GM12865 (cell line): ENCODE measurements at regions not wholly inside any gene's neighbourhood (a gene's known extent, or its start where the extent isn't known, plus 50 kb on each side); places are given as distances from the start of the nearest gene placed in this dataset.

Experiments used
- DNase-seq: peaks from one replicate; pipeline ENCODE4 v3.0.0; 2010; ENCODE audit warnings: low read depth
- H3K4me3 ChIP-seq: 2 replicates; pipeline ENCODE4 v1.5.1; 2011; ENCODE audit warnings: mild to moderate bottlenecking, low read depth, low read length, control low read depth
- TF ChIP-seq, protein P1 (sequence below): IDR thresholded peaks from 2 replicates; pipeline ENCODE4 v1.5.1; 2011; ENCODE audit warnings: low read length, control low read depth, low read depth, inconsistent platforms; ENCODE audit not compliant: insufficient read depth; ENCODE audit errors: missing control alignments

DNA sequence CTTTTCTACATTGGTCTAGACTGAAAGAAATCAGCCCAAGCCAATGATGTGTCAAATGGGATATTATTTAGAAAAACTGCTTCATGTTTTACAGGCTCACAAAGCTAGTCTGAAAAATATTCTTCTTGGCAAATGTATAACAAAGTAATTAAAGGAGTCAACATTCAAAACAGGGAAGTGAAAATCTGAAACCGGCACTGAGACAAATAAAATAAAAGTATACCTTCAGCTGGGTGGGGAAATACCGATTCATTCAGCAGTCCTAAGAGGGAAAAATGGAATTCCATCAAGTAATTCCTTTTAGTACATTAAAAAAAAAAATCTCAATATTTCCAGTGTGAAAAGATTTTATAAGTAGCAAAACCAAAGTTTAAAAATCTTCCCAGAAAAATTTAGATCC, 259.6 kb upstream of the SLC24A2 start:
- no peak overlapping the region for H3K4me3 ChIP-seq
- no peak for DNase-seq
- TF ChIP-seq, protein P1, sequence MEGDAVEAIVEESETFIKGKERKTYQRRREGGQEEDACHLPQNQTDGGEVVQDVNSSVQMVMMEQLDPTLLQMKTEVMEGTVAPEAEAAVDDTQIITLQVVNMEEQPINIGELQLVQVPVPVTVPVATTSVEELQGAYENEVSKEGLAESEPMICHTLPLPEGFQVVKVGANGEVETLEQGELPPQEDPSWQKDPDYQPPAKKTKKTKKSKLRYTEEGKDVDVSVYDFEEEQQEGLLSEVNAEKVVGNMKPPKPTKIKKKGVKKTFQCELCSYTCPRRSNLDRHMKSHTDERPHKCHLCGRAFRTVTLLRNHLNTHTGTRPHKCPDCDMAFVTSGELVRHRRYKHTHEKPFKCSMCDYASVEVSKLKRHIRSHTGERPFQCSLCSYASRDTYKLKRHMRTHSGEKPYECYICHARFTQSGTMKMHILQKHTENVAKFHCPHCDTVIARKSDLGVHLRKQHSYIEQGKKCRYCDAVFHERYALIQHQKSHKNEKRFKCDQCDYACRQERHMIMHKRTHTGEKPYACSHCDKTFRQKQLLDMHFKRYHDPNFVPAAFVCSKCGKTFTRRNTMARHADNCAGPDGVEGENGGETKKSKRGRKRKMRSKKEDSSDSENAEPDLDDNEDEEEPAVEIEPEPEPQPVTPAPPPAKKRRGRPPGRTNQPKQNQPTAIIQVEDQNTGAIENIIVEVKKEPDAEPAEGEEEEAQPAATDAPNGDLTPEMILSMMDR: no peak

DNA sequence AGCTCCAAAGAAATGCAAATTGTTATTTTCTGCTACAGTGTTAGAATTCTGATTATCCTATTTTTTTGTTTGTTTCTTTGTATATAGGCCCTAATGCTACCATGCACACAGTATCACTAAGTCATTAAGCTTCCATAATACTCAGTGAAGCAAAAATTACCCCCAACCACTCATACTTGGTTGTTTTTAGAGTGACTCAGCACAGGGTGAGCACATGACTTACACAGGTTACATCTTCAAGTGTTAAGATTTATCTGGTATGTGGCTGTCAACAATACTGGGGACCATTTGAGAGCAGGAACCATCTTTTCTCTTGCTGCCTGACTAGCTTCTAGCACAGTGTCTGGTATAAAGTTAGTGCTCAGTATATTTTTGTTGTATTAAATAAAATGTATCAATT, 255.8 kb upstream of the SLC24A2 start:
- TF ChIP-seq, protein P1: no peak
- no peak overlapping the region for H3K4me3 ChIP-seq
- DNase-seq: no peak

DNA sequence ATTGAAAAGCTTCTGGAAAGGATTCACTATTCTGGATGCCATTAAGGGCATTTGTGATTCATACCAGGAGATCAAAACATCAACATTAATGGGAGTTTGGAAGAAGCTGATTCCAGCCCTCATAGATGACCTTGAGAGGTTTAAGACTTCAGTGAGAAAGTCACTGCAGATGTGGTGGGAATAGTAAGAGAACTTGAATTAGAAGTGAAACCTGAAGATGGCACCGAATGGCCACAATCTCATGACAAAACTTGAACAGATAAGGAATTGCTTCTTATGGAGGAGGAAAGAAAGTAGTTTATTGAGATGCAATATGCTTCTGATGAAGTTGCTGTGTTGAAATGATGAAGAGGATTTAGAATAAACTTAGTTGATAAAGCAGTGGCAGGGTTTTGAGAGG, 254.6 kb upstream of the SLC24A2 start:
- TF ChIP-seq, protein P1: no peak
- peak overlapping the region; percentile 41 for H3K4me3 ChIP-seq
- DNase-seq: peak; percentile 48

DNA sequence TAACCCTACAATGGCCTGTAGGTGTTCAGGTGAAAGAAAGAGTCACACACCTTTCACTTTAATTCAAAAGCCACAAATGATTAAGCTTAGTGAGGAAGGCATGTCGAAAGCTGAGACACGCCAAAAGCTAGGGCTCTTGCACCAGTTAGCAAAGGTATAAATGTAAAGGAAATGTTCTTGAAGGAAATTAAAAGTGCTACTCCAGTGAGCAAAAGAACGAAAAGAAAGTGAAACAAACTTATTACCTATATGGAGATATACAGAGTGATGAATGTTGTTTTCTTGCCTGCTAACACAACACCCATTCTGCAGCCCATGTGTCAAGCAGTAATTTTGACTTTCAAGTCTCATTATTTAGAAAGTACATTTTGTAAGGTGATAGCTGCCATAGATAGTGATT, 254.2 kb upstream of the SLC24A2 start:
- TF ChIP-seq, protein P1: no peak
- DNase-seq: peak; percentile 21
- H3K4me3 ChIP-seq: peak overlapping the region; percentile 41

DNA sequence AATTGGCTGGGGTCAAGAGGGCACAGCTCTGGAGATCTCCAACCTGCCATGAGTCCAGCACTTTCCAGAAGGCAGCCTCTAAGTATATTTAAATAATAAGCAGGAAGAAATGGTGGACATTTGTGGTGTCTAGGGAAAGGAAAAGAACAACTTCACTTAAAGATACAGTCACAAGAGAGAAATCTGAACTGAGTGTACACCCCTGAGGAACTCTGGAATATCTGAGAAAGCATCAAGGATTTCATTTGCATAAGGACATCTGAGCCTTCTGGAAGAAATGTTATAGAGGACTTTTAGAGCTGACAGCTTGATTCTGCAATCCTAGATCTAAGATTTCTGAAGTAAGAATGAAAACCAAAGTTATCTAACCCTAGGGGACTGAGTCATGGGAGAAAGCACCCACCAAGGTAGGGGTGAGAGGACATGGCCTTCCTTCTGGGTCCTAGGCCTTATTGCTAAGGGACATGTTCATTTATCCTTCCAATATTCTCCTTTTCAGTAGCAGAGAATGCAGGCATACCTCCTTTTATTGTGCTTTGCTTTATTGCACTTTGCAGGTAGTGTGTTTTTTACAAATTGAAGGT, 253.4 kb upstream of the SLC24A2 start:
- TF ChIP-seq, protein P1: no peak
- H3K4me3 ChIP-seq: no peak overlapping the region
- DNase-seq: no peak

DNA sequence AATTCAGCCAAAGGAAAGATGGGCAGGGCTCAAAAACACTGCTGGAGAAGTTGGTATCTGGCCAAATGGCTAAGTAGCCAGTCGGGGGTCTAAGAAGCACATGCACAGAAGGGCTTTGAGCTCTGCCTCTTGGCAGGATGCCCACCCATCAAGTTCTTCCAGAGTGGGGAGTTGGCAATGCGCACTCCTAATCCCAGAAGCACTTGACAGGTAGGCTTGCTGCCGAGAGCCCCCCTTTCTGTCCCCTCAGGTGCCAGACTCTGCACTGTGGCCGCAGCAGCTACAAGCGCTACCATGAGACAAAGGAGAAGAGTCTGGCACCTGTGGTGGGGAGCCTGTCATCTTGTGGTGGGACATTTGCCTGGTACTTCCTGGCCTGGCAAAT, 252.9 kb upstream of the SLC24A2 start:
- TF ChIP-seq, protein P1: no peak
- no peak overlapping the region for H3K4me3 ChIP-seq
- no peak for DNase-seq

DNA sequence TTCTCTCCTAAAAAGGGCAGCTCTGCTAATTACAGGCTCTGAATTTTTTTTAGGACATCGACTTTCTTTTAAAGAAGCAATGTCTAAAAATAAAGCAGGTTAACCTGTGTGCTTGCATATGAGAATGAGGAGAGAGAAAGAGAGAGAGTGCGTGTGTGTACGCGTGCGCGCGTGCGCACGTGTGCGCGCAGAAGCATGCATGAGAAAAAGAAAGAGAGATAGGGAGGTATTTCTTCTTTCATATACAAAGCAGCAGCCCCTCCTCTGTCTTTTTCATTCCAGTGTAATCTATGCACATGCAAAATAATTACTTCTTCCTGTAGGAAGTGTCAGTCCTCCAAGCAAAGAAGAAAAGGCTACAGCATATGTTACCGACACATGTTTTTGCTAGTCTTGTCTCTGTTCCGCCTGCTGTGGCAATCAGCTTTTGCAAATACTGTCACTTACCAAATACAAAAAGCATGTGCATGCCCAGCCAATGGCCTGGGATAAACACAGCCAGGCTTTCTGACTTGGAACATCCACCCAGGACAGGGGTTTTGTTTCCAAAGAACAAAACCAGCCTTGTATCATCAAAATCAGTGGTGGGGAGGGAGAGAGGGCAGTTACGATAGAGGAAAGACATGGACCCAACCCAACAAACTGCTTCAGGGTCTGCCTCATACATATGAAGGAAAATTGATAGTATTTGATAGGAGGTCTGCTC, 252.3 kb upstream of the SLC24A2 start:
- TF ChIP-seq, protein P1: no peak
- H3K4me3 ChIP-seq: no peak overlapping the region
- no peak for DNase-seq
